ENCODE measurements at regions not wholly inside any gene's neighbourhood (a gene's known extent, or its start where the extent isn't known, plus 50 kb on each side); places are given as distances from the start of the nearest gene placed in this dataset.
"Not testable (repeated sequence)": the region's sequence is repeated elsewhere in the genome, so short reads cannot be mapped to it uniquely, and the experiment has no call there.

GRCh38 chr16:13660807-13661206 lies 259.1 kb upstream of the ERCC4 start:
- Mint-ChIP-seq H3K27me3 (no peaks in the 10 kb centered on the region), H3K27ac (no peak overlapping the region), H3K4me3 (no peak overlapping the region), H3K4me1 (ENCODE audit: low read depth) (no peaks in the 10 kb centered on the region), H3K36me3 (no peaks in the 10 kb centered on the region), H3K9me3 (ENCODE audit: low read depth) (peaks cover 4% of the 10 kb centered on the region)

- no peak overlapping the region for H3K4me3 Mint-ChIP-seq
- H3K36me3 Mint-ChIP-seq: no peaks in the 10 kb centered on the region
- no peaks in the 10 kb centered on the region for H3K4me1 Mint-ChIP-seq (ENCODE audit: low read depth)
- no peak overlapping the region for H3K27ac Mint-ChIP-seq
- peaks cover 5% of the 10 kb centered on the region for H3K9me3 Mint-ChIP-seq (ENCODE audit: low read depth)
- no peaks in the 10 kb centered on the region for H3K27me3 Mint-ChIP-seq
These were observed 254.1 kb upstream of the ERCC4 start for GRCh38 chr16:13665876-13666275.

DNA sequence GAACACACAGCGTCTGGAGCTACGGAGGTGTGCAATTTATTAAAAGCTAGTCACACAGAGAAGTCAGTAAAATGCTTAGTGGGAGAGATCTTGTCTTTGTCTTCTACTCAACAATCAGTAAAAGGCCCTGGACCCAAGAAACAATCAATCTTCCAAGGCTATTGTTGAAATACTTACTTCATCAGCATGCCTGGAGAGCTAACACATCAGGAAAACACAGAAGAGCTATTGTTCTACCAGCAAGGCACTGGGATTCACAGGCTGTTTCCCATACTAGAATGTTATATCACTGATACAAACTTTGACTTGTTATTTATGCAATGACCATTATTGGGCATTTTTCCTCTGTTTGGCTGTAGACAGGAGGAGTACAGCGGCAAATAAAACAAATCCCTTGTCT lies 247.8 kb upstream of the ERCC4 start:
- Mint-ChIP-seq H3K27me3 (peaks cover 4% of the 10 kb centered on the region), H3K27ac (no peak overlapping the region), H3K4me1 (ENCODE audit: low read depth) (no peaks in the 10 kb centered on the region), H3K9me3 (ENCODE audit: low read depth) (peaks cover 17% of the 10 kb centered on the region), H3K36me3 (no peaks in the 10 kb centered on the region), H3K4me3 (no peak overlapping the region)

DNA sequence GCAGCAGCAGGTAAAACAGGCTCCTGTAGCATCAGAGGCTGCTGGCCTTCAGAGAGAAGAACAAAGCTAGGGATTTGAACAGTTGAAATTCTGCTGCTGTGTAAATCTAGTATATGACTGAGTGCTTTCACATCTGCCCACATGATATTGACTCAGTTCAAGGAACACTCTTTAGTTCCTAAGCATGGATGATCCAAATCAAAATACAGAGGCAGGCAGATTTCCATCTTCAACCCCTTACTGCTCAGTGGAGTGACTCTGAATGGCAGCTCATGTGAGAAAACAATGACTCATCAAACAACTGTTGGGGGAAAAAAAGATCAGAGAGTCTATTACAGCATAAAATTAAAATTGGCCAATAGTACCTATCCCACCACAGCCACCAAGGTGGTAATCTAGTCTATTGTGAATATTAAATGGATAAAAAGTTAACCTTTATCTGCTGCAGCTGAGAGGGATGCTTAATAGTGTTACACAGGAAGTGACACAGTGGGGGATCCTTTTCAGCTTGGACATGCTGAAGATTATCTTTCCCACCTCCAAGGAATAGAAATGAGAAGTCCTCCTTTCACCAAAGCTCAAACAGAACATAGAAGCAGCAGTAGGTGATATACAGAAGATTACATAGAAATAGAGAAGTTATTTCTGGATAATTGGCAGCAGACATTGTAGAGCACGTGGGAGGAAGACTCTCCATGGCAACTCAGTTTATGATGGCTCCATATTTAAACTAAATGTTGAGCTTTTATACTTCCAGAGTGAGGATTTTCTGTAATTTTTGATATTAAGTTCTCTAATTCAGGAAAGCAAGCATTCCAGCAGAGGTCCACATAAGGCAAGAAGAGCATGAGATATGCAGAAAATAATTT lies 239.7 kb upstream of the ERCC4 start:
- H3K9me3 Mint-ChIP-seq (ENCODE audit: low read depth): peaks cover 16% of the 10 kb centered on the region
- H3K36me3 Mint-ChIP-seq: no peaks in the 10 kb centered on the region
- H3K27ac Mint-ChIP-seq: no peak overlapping the region
- no peaks in the 10 kb centered on the region for H3K4me1 Mint-ChIP-seq (ENCODE audit: low read depth)
- H3K4me3 Mint-ChIP-seq: no peak overlapping the region
- H3K27me3 Mint-ChIP-seq: peaks cover 3% of the 10 kb centered on the region

- Mint-ChIP-seq H3K9me3 (ENCODE audit: low read depth) (peaks cover 9% of the 10 kb centered on the region), H3K36me3 (no peaks in the 10 kb centered on the region), H3K27ac (no peak overlapping the region), H3K4me3 (no peak overlapping the region), H3K4me1 (ENCODE audit: low read depth) (no peaks in the 10 kb centered on the region), H3K27me3 (peaks cover 4% of the 10 kb centered on the region)
These were observed 235.0 kb upstream of the ERCC4 start for GRCh38 chr16:13684819-13685563.

DNA sequence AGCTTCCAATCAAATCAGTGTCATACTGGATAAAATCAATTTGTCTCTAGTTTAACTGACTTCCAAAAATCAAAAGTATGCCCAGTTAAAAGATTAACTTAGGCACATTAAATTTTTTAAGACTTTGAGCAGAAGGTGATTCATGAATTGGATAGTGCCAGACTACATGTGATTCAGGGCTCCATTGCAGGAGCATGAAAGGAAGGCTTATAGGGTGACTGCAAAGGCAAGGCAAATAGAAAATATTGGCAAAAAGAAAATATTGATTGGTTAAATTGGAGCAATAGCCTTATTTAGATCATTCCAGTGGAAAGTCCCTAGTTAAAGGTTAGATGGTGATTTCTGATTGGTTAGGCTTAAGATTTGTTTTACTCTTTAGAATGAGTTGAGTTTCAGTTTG lies 223.9 kb upstream of the ERCC4 start:
- no peaks in the 10 kb centered on the region for H3K4me1 Mint-ChIP-seq (ENCODE audit: low read depth)
- no peaks in the 10 kb centered on the region for H3K36me3 Mint-ChIP-seq
- no peak overlapping the region for H3K27ac Mint-ChIP-seq
- H3K9me3 Mint-ChIP-seq (ENCODE audit: low read depth): peaks cover 36% of the 10 kb centered on the region
- no peak overlapping the region for H3K4me3 Mint-ChIP-seq
- H3K27me3 Mint-ChIP-seq: peaks cover 2% of the 10 kb centered on the region

DNA sequence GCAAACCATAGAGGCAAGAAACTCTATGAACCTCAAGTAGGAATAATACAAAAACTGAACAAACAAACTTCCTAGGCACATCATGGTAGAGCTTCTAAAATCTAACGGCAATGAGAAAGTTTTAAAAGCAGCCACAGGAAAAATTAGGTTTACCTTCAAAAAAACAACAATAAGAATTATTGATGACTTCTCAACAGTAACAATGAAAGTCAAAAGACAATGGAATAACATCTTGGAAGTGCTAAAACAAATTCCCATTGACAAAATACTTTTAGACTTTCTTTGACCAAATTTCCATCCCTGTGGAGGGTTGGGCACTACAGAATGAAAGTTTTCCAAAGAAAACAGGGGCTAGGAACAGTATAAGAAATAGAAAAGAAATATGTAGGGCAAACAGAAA lies 222.9 kb upstream of the ERCC4 start:
- H3K27me3 Mint-ChIP-seq: peaks cover 2% of the 10 kb centered on the region
- H3K27ac Mint-ChIP-seq: no peak overlapping the region
- no peaks in the 10 kb centered on the region for H3K4me1 Mint-ChIP-seq (ENCODE audit: low read depth)
- H3K4me3 Mint-ChIP-seq: no peak overlapping the region
- peaks cover 35% of the 10 kb centered on the region for H3K9me3 Mint-ChIP-seq (ENCODE audit: low read depth)
- H3K36me3 Mint-ChIP-seq: no peaks in the 10 kb centered on the region

DNA sequence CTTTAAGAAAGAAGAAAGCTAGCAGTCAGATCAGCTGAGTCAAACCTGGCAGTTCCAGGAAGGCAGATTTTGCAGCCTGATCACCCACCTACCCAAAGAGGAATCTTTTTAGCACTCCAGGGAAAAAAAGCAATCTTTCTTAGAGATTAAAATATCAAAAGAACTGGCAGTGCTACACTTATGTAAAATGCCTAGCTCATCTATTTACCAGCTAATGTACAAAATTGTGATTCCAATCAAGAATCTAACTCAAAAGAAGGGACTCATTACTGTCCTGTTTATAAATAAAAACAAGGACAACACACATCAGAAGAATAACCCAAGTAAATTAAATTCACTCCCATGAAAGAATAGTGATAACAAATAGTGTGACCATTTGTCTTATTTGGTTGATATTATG lies 222.4 kb upstream of the ERCC4 start:
- peaks cover 31% of the 10 kb centered on the region for H3K9me3 Mint-ChIP-seq (ENCODE audit: low read depth)
- H3K4me3 Mint-ChIP-seq: no peak overlapping the region
- no peak overlapping the region for H3K27ac Mint-ChIP-seq
- H3K27me3 Mint-ChIP-seq: peaks cover 2% of the 10 kb centered on the region
- no peaks in the 10 kb centered on the region for H3K36me3 Mint-ChIP-seq
- no peaks in the 10 kb centered on the region for H3K4me1 Mint-ChIP-seq (ENCODE audit: low read depth)

GRCh38 chr16:13702614-13703013 lies 217.3 kb upstream of the ERCC4 start:
- peaks cover 17% of the 10 kb centered on the region for H3K9me3 Mint-ChIP-seq (ENCODE audit: low read depth)
- H3K4me3 Mint-ChIP-seq: no peak overlapping the region
- no peak overlapping the region for H3K27ac Mint-ChIP-seq
- no peaks in the 10 kb centered on the region for H3K27me3 Mint-ChIP-seq
- H3K36me3 Mint-ChIP-seq: no peaks in the 10 kb centered on the region
- no peaks in the 10 kb centered on the region for H3K4me1 Mint-ChIP-seq (ENCODE audit: low read depth)

- Mint-ChIP-seq H3K9me3 (ENCODE audit: low read depth) (peaks cover 16% of the 10 kb centered on the region), H3K4me3 (no peak overlapping the region), H3K4me1 (ENCODE audit: low read depth) (no peaks in the 10 kb centered on the region), H3K36me3 (no peaks in the 10 kb centered on the region), H3K27me3 (peaks cover 3% of the 10 kb centered on the region), H3K27ac (no peak overlapping the region)
These were observed 211.4 kb upstream of the ERCC4 start for GRCh38 chr16:13708347-13709120.

GRCh38 chr16:13718748-13719147 lies 201.2 kb upstream of the ERCC4 start:
- no peaks in the 10 kb centered on the region for H3K36me3 Mint-ChIP-seq
- H3K4me3 Mint-ChIP-seq: no peak overlapping the region
- H3K27ac Mint-ChIP-seq: no peak overlapping the region
- H3K9me3 Mint-ChIP-seq (ENCODE audit: low read depth): no peaks in the 10 kb centered on the region
- no peaks in the 10 kb centered on the region for H3K4me1 Mint-ChIP-seq (ENCODE audit: low read depth)
- no peaks in the 10 kb centered on the region for H3K27me3 Mint-ChIP-seq

DNA sequence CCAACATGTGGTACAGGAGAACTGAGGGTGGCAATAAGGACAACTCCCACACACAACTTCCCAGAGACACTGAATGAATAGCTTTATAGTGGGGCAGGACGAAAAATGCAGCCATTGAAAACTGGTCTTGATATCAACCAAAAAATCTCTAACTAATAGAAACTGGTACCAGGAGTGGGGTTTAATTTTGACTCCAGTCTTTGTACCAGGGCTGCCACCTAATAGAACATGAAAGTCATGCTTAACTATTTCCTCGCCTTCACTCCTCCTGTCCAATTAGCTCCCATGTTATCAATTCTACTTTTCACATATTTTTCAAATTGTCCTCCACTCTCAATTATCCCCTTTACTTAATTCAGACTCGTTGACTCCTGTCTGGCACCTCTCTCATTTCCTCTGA lies 192.0 kb upstream of the ERCC4 start:
- no peak overlapping the region for H3K27ac Mint-ChIP-seq
- H3K4me1 Mint-ChIP-seq (ENCODE audit: low read depth): no peaks in the 10 kb centered on the region
- peaks cover 2% of the 10 kb centered on the region for H3K27me3 Mint-ChIP-seq
- no peak overlapping the region for H3K4me3 Mint-ChIP-seq
- peaks cover 14% of the 10 kb centered on the region for H3K9me3 Mint-ChIP-seq (ENCODE audit: low read depth)
- H3K36me3 Mint-ChIP-seq: peaks cover 2% of the 10 kb centered on the region

DNA sequence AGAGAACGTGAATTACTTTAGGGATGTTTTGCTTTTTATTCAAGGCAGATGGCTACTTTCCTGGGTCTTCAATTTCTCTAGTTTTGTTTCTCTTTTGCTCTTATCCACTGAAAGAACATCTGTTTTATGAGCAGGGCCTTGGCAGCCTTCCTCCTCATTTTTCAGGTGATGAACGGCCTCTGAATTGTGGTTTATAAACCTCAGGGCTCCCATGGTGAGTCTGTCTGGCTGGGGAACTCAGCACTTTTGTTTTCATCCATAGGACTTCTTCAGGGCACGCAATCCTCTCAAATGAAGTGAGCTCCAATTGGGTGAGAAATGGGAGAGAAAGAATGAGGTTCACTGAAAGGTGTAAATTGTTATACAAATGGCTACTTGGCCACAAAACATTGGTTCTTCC lies 186.4 kb upstream of the ERCC4 start:
- Mint-ChIP-seq H3K9me3 (ENCODE audit: low read depth) (peaks cover 2% of the 10 kb centered on the region), H3K4me1 (ENCODE audit: low read depth) (no peaks in the 10 kb centered on the region), H3K4me3 (no peak overlapping the region), H3K27me3 (peaks cover 5% of the 10 kb centered on the region), H3K27ac (no peak overlapping the region), H3K36me3 (no peaks in the 10 kb centered on the region)

DNA sequence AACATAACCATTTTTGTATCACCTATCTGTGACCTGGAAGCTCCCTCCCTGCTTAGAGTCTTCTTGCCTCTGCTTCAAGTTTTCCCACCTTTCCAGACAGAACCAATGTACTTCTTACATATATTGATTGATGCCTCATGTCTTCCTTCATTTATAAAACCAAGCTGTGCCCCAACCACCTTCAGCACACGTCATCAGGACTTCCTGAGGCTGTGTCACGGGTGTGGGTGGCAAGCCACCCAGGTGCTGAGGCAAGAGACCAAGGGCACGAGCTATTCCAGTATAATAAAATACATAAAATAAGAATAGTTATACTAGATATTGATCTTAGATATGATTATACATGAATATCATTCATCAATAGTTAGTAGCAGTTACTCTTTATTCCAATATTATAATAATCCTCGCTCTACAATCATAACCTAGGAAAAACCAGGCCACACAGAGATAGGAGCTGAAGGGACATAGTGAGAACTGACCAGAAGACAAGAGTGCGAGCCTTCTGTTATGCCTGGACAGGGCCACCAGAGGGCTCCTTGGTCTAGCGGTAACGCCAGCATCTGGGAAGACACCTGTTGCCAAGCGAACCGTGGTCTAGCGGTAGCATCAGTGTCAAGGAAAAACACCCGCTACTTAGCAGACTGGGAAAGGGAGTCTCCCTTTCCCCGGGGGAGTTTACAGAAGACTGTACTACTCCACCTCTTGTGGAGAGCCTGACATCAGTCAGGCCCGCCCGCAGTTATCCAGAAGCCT lies 180.2 kb upstream of the ERCC4 start:
- not testable (repeated sequence) for H3K36me3 Mint-ChIP-seq; H3K4me1 Mint-ChIP-seq (ENCODE audit: low read depth); H3K27ac Mint-ChIP-seq; H3K4me3 Mint-ChIP-seq; H3K27me3 Mint-ChIP-seq
- H3K9me3 Mint-ChIP-seq (ENCODE audit: low read depth): peaks cover 18% of the 10 kb centered on the region

Measured in activated naive CD8-positive, alpha-beta T cell (primary cell).